ENCODE measurements at regions not wholly inside any gene's neighbourhood (a gene's known extent, or its start where the extent isn't known, plus 50 kb on each side); places are given as distances from the start of the nearest gene placed in this dataset.
"Not testable (repeated sequence)": the region's sequence is repeated elsewhere in the genome, so short reads cannot be mapped to it uniquely, and the experiment has no call there.

- no peaks in the 10 kb centered on the region for H3K9me3 ChIP-seq (ENCODE audit: control insufficient read depth, low read length)
- no peaks in the 10 kb centered on the region for H3K4me1 ChIP-seq (ENCODE audit: control insufficient read depth, insufficient read depth, low read length)
- no peaks in the 10 kb centered on the region for H3K36me3 ChIP-seq (ENCODE audit: control insufficient read depth, insufficient read depth, low read length)
- WGBS, 2 experiments: 90 to 95% methylated on average over 2 of the region's 2 CpGs
- H3K27ac ChIP-seq (ENCODE audit: insufficient read depth, low read depth, low read length, poor library complexity, severe bottlenecking): no peak overlapping the region
- no peaks in the 10 kb centered on the region for H3K27me3 ChIP-seq (ENCODE audit: control insufficient read depth, insufficient read depth, low read length, poor library complexity, severe bottlenecking)
- no peak overlapping the region for H3K4me3 ChIP-seq (ENCODE audit: insufficient read depth, low read depth, low read length)
Measured at GRCh38 chr4:103499094-103499493, 220.7 kb downstream of the TACR3 start.

DNA sequence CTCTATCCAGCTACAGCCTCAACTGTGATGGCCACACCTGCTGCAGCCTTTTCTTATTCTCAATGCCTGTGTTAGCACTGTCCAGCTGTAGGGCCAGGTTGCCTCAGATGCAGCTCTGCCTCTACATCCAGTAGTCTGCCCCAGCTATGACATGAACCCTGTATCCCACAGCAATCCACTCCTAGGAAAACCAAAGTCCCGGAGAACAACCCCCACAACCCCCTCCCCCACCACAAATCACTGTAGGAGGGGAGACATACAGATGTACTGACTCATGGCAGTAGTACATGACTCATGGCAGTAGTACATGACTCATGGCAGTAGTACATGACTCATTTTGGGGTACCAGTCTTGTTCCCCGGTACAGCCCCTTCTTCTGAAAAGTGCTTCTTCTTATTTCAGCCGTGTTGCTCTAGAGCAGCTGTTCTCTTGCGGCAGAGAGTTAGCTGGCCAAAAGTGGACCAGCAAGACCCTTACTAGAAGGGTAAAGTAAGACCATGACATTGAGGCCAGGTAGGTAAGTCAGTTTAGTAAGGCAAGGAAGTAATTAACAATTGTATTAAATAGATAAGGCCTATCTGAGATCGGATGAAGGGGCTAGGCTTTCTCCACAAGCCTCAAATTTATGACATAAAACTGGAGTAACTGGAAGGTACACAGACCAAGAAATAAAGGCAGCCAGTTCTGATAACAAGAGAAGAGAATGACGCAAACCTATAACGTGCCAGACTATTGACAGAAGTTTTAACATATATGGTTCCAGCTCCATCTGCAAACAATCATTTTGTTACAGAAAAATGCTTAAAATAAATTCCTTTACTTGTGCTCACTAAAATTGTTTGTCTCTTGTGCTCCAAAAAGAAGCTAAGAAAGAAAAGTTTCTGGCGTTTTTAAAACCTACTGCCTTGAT, 221.4 kb downstream of the TACR3 start:
- Histone ChIP-seq H3K4me1 (ENCODE audit: control insufficient read depth, insufficient read depth, low read length) (no peaks in the 10 kb centered on the region), H3K36me3 (ENCODE audit: control insufficient read depth, insufficient read depth, low read length) (no peaks in the 10 kb centered on the region), H3K9me3 (ENCODE audit: control insufficient read depth, low read length) (no peaks in the 10 kb centered on the region), H3K27ac (ENCODE audit: insufficient read depth, low read depth, low read length, poor library complexity, severe bottlenecking) (no peak overlapping the region), H3K4me3 (ENCODE audit: insufficient read depth, low read depth, low read length) (no peak overlapping the region), H3K27me3 (ENCODE audit: control insufficient read depth, insufficient read depth, low read length, poor library complexity, severe bottlenecking) (no peaks in the 10 kb centered on the region)
- 87 to 88% methylated on average over 8 of the region's 8 CpGs for WGBS, 2 experiments

- no peaks in the 10 kb centered on the region for H3K9me3 ChIP-seq (ENCODE audit: control insufficient read depth, low read length)
- H3K4me3 ChIP-seq (ENCODE audit: insufficient read depth, low read depth, low read length): no peak overlapping the region
- WGBS, 2 experiments: 95 to 100% methylated on average over 1 of the region's 1 CpG
- no peak overlapping the region for H3K27ac ChIP-seq (ENCODE audit: insufficient read depth, low read depth, low read length, poor library complexity, severe bottlenecking)
- no peaks in the 10 kb centered on the region for H3K4me1 ChIP-seq (ENCODE audit: control insufficient read depth, insufficient read depth, low read length)
- no peaks in the 10 kb centered on the region for H3K36me3 ChIP-seq (ENCODE audit: control insufficient read depth, insufficient read depth, low read length)
- no peaks in the 10 kb centered on the region for H3K27me3 ChIP-seq (ENCODE audit: control insufficient read depth, insufficient read depth, low read length, poor library complexity, severe bottlenecking)
Measured at GRCh38 chr4:103497692-103498091, 222.1 kb downstream of the TACR3 start.

DNA sequence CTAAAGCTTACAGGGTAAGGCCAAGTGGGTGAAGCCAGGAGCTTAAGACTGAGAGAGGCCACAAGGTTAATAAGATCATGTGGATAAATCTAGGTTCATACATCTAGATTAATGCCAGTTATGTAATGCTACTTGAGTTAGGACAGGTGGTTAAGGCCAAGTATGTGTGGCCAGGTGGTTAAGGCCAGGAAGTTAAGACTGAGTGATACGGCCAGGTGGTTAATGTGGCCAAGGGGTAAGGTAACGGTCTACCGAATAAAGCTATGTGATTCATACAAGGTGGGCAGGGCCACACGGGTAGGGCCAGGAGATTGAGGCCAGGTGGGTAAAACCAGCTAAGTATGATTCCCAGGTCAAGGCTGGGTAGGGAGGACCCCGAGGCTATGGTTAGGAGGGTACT, 223.0 kb downstream of the TACR3 start:
- Histone ChIP-seq H3K9me3 (ENCODE audit: control insufficient read depth, low read length) (no peaks in the 10 kb centered on the region), H3K36me3 (ENCODE audit: control insufficient read depth, insufficient read depth, low read length) (no peaks in the 10 kb centered on the region), H3K4me1 (ENCODE audit: control insufficient read depth, insufficient read depth, low read length) (no peaks in the 10 kb centered on the region), H3K27ac (ENCODE audit: insufficient read depth, low read depth, low read length, poor library complexity, severe bottlenecking) (no peak overlapping the region), H3K4me3 (ENCODE audit: insufficient read depth, low read depth, low read length) (no peak overlapping the region), H3K27me3 (ENCODE audit: control insufficient read depth, insufficient read depth, low read length, poor library complexity, severe bottlenecking) (no peaks in the 10 kb centered on the region)
- WGBS, 2 experiments: 92 to 98% methylated on average over 5 of the region's 5 CpGs

DNA sequence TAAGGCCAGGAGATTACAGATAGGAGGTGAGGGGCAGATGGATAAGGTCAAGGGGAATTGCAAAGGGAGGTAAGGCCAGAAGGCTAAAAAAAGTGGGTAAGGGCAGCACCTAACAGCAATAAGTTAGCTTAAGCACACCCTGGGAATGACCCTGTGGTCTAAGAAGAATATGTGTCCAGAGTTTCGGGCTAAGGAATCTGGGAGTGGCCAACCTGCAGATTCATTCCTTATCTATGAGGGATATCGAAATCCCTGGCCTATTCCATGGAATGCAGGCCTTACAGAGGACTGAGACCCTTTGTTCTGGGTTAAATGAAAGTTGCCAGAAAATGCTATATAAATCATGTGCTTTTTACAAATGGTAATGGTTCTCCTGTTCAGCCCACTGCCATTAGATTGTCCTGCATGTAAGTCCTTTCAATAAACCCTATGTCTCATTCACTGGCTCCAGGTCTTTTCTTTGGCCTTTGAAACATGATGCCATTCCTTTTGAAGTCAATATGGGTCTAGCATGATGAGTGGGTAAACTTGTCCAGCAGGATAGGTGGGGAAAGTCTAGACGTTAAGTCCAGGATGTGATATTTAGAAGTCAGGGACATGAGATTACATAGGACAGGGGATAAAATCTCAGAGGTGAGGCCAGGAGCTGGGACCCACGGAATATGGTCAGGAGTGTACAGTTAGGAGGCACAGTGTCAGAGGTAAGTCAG, 226.2 kb downstream of the TACR3 start:
- 91 to 95% methylated on average over 4 of the region's 4 CpGs for WGBS, 2 experiments
- Histone ChIP-seq H3K4me1 (ENCODE audit: control insufficient read depth, insufficient read depth, low read length) (no peaks in the 10 kb centered on the region), H3K9me3 (ENCODE audit: control insufficient read depth, low read length) (no peaks in the 10 kb centered on the region)

DNA sequence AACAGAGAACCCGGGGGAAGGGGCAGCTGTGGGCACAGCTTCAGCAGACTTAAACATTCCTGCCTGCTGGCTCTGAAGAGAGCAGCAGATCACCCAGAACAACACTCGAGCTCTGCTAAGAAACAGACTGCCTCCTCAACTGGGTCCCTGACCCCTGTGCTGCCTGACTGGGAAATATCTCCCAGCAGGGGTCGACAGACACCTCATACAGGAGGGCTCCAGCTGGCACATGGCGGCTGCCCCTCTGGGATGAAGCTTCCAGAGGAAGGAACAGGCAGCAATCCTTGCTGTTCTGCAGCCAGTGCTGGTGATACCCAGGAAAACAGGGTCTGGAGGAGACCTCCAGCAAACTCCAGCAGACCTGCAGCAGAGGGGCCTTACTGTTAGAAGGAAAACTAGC, 234.5 kb downstream of the TACR3 start:
- H3K9me3 ChIP-seq (ENCODE audit: control insufficient read depth, low read length); H3K27me3 ChIP-seq (ENCODE audit: control insufficient read depth, insufficient read depth, low read length, poor library complexity, severe bottlenecking); H3K36me3 ChIP-seq (ENCODE audit: control insufficient read depth, insufficient read depth, low read length); H3K4me1 ChIP-seq (ENCODE audit: control insufficient read depth, insufficient read depth, low read length); H3K27ac ChIP-seq (ENCODE audit: insufficient read depth, low read depth, low read length, poor library complexity, severe bottlenecking); H3K4me3 ChIP-seq (ENCODE audit: insufficient read depth, low read depth, low read length): not testable (repeated sequence)
- WGBS, 2 experiments: 89 to 90% methylated on average over 4 of the region's 4 CpGs

More for the DNA sequence above, 226.2 kb downstream of the TACR3 start:
- Histone ChIP-seq H3K36me3 (ENCODE audit: control insufficient read depth, insufficient read depth, low read length) (no peaks in the 10 kb centered on the region), H3K27me3 (ENCODE audit: control insufficient read depth, insufficient read depth, low read length, poor library complexity, severe bottlenecking) (no peaks in the 10 kb centered on the region), H3K27ac (ENCODE audit: insufficient read depth, low read depth, low read length, poor library complexity, severe bottlenecking) (no peak overlapping the region), H3K4me3 (ENCODE audit: insufficient read depth, low read depth, low read length) (no peak overlapping the region)

GRCh38 chr4:103484521-103484920, 235.3 kb downstream of the TACR3 start:
- Histone ChIP-seq H3K27me3 (ENCODE audit: control insufficient read depth, insufficient read depth, low read length, poor library complexity, severe bottlenecking) (no peaks in the 10 kb centered on the region), H3K4me1 (ENCODE audit: control insufficient read depth, insufficient read depth, low read length) (no peaks in the 10 kb centered on the region), H3K27ac (ENCODE audit: insufficient read depth, low read depth, low read length, poor library complexity, severe bottlenecking) (no peak overlapping the region), H3K4me3 (ENCODE audit: insufficient read depth, low read depth, low read length) (no peak overlapping the region), H3K9me3 (ENCODE audit: control insufficient read depth, low read length) (no peaks in the 10 kb centered on the region), H3K36me3 (ENCODE audit: control insufficient read depth, insufficient read depth, low read length) (no peaks in the 10 kb centered on the region)
- WGBS, 2 experiments: 97 to 98% methylated on average over 2 to 3 of the region's 3 CpGs

- Histone ChIP-seq H3K4me1 (ENCODE audit: control insufficient read depth, insufficient read depth, low read length) (no peaks in the 10 kb centered on the region), H3K27ac (ENCODE audit: insufficient read depth, low read depth, low read length, poor library complexity, severe bottlenecking) (no peak overlapping the region), H3K9me3 (ENCODE audit: control insufficient read depth, low read length) (no peaks in the 10 kb centered on the region), H3K27me3 (ENCODE audit: control insufficient read depth, insufficient read depth, low read length, poor library complexity, severe bottlenecking) (no peaks in the 10 kb centered on the region), H3K4me3 (ENCODE audit: insufficient read depth, low read depth, low read length) (no peak overlapping the region), H3K36me3 (ENCODE audit: control insufficient read depth, insufficient read depth, low read length) (no peaks in the 10 kb centered on the region)
- WGBS, 2 experiments: 84 to 92% methylated on average over 2 of the region's 2 CpGs
Measured at GRCh38 chr4:103482893-103483292, 236.9 kb downstream of the TACR3 start.

DNA sequence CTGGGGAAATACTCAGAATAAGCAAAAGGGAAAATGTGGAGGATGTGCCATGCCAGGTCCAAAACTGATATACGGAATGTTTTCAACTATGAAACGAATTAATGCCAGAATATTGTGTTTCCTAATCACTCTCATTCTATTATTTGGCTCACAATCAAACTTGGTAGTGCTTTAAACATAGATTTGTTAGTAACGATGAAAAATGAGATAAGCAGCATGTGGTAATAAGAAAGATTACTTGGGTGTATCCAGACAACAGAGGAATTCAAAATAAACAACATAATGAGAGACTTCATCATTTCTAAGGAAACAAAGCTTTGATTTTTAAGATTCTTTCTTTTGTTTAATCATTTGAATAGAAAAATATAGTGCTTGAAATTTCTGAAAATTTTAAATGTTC, 237.3 kb downstream of the TACR3 start:
- Histone ChIP-seq H3K9me3 (ENCODE audit: control insufficient read depth, low read length) (no peaks in the 10 kb centered on the region), H3K4me1 (ENCODE audit: control insufficient read depth, insufficient read depth, low read length) (no peaks in the 10 kb centered on the region), H3K27me3 (ENCODE audit: control insufficient read depth, insufficient read depth, low read length, poor library complexity, severe bottlenecking) (no peaks in the 10 kb centered on the region), H3K4me3 (ENCODE audit: insufficient read depth, low read depth, low read length) (no peak overlapping the region), H3K27ac (ENCODE audit: insufficient read depth, low read depth, low read length, poor library complexity, severe bottlenecking) (no peak overlapping the region), H3K36me3 (ENCODE audit: control insufficient read depth, insufficient read depth, low read length) (no peaks in the 10 kb centered on the region)
- WGBS, 2 experiments: 83 to 95% methylated on average over 2 of the region's 3 CpGs

- H3K4me1 ChIP-seq (ENCODE audit: control insufficient read depth, insufficient read depth, low read length): no peaks in the 10 kb centered on the region
Measured at GRCh38 chr4:103478734-103479133, 241.1 kb downstream of the TACR3 start.

More at GRCh38 chr4:103478734-103479133, 241.1 kb downstream of the TACR3 start:
- Histone ChIP-seq H3K9me3 (ENCODE audit: control insufficient read depth, low read length) (no peaks in the 10 kb centered on the region), H3K27me3 (ENCODE audit: control insufficient read depth, insufficient read depth, low read length, poor library complexity, severe bottlenecking) (no peaks in the 10 kb centered on the region), H3K4me3 (ENCODE audit: insufficient read depth, low read depth, low read length) (no peak overlapping the region), H3K36me3 (ENCODE audit: control insufficient read depth, insufficient read depth, low read length) (no peaks in the 10 kb centered on the region), H3K27ac (ENCODE audit: insufficient read depth, low read depth, low read length, poor library complexity, severe bottlenecking) (no peak overlapping the region)
- WGBS, 2 experiments: 80 to 100% methylated on average over 1 of the region's 1 CpG

Data from ectodermal cell (in vitro differentiated cells).